ENCODE measurements at regions not wholly inside any gene's neighbourhood (a gene's known extent, or its start where the extent isn't known, plus 50 kb on each side); places are given as distances from the start of the nearest gene placed in this dataset.

DNA sequence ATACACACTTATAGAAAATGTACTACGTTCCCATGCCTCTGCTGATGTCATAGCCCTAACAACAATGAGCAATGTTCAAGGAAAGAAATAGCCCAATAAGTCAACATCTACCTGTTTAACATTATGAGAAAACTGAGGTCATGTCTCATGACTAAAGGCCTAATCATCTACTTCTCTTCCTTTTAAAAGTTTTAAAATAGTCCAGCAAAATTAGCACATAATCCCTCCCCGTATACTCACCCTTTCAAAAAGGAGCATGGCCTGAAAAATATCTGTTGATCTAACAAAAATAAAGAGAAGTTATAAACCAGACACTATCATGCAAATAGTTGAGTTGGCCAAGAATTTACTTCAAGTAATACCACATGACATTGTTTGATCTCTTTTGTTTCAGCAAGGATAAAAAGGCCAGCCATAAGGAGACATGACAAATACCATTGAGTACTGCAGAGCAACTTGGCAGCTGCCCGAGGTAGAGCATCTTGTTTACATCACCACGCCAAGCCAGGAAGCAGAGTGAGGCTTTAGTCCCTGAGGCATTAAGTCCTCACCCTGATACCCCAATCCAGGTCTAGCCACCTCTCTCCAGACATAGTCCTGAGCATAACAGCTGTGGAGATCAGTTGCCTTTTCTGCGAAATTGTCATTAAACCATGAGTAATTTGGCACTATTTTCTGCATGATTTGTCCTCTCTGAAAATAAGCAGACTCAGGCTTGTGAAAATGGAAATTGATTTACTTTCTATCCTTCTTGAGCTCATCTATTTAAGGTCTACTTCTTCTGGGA lies 137.4 kb upstream of the ETAA1 start:
- Mint-ChIP-seq H3K9me3 (no peaks in the 10 kb centered on the region), H3K27ac (no peak overlapping the region), H3K4me3 (no peak overlapping the region), H3K27me3 (ENCODE audit: low read depth) (peaks cover 1% of the 10 kb centered on the region), H3K4me1 (ENCODE audit: low read depth) (no peaks in the 10 kb centered on the region), H3K36me3 (ENCODE audit: low read depth) (no peaks in the 10 kb centered on the region)
- intact Hi-C loops (cut with micrococcal nuclease), result no loop called here
- DNase-seq, result no peak
- CTCF ChIA-PET, result no interaction called here

DNA sequence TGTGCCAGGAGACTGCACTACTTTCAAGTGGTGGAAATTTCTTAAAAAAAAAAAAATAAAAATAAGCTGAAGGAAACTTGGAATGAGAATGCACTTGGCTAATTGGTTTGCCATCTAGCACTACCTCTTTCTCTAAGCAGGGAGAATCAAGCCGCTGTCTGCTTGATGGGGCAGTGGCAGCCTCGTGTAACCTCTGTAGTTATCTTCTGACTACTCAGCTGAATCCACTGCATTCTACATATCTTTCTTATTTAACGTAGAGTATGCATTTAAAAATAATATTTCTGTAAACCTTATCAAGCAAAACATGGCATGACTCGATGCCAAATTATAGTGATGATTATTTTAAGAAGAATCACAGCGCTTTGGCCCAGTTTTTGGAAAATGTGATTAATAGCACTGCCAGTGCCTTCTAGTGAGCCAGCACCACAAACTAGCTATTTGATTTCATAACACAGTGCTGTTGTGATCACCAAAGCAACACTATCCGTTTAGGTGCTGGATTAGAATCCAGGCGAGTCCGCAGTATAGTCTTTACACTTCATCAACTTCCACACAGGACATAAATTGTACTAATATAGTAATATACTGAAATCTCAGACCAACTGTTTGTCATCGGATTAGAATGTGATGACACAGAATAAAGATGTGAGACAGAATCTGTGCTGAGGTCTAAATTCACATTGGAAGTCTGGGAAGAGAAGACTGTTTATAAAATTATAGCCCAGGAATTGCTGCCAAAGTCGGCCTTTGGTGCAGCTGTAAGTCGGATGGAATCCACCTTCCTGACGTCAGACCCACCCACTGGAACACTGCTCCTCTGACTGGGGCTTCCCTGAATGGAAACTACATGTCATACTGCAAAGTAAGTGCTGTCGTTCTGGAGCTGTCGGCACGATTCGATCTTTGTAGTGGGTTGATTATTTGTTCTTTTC lies 136.5 kb upstream of the ETAA1 start:
- DNase-seq, result no peak
- no peaks in the 10 kb centered on the region for H3K4me1 Mint-ChIP-seq (ENCODE audit: low read depth)
- H3K4me3 Mint-ChIP-seq, result no peak overlapping the region
- no peaks in the 10 kb centered on the region for H3K36me3 Mint-ChIP-seq (ENCODE audit: low read depth)
- H3K27me3 Mint-ChIP-seq (ENCODE audit: low read depth), result no peaks in the 10 kb centered on the region
- intact Hi-C loops (cut with micrococcal nuclease), result no loop called here
- H3K9me3 Mint-ChIP-seq, result no peaks in the 10 kb centered on the region
- no peak overlapping the region for H3K27ac Mint-ChIP-seq
- CTCF ChIA-PET, result no interaction called here

DNA sequence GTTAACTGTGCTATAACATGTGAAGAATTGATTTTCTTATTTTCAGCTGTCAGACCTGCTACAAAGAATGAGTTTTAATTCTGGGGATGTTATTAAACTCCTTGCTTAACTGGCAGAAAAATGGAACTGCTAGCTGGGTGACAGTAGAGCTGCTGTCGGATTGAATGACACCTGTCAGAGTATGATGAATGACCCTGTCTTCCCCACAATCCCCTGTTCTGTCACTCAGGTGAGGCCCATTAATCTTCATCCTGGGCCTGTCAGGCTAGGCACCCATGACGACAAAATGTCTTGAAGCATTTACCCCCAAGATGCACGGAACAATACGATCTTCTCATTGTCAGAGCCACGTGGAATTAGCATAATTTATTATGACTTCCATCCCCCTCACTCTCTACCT lies 129.9 kb upstream of the ETAA1 start:
- H3K4me1 Mint-ChIP-seq (ENCODE audit: low read depth), result no peaks in the 10 kb centered on the region
- no peaks in the 10 kb centered on the region for H3K36me3 Mint-ChIP-seq (ENCODE audit: low read depth)
- CTCF ChIA-PET, result no interaction called here
- H3K27me3 Mint-ChIP-seq (ENCODE audit: low read depth), result peaks cover 4% of the 10 kb centered on the region
- no peak overlapping the region for H3K4me3 Mint-ChIP-seq
- intact Hi-C loops (cut with micrococcal nuclease), result no loop called here
- no peak overlapping the region for H3K27ac Mint-ChIP-seq
- no peak for DNase-seq
- no peaks in the 10 kb centered on the region for H3K9me3 Mint-ChIP-seq

DNA sequence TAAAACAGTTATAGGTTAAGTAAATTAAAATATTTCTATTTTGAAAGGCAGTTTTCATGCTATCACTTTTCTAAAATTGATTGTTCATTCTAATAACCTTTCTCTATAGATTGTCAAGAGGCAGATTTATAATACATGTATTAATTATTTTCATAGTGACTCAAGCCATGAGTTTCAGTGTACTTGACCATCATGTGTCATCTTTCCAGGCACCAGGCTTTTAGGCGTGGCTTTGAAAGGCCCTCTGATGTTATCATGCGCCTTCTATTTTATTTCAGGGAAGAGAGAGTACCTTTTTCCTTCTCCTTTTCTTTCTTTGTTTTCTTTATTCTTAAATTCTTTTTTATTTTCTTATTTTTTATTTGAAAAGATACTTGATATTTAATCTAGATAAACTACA lies 128.3 kb upstream of the ETAA1 start:
- no peaks in the 10 kb centered on the region for H3K9me3 Mint-ChIP-seq
- no peak for DNase-seq
- CTCF ChIA-PET, result no interaction called here
- no peak overlapping the region for H3K4me3 Mint-ChIP-seq
- H3K36me3 Mint-ChIP-seq (ENCODE audit: low read depth), result no peaks in the 10 kb centered on the region
- intact Hi-C loops (cut with micrococcal nuclease), result no loop called here
- H3K4me1 Mint-ChIP-seq (ENCODE audit: low read depth), result no peaks in the 10 kb centered on the region
- peaks cover 4% of the 10 kb centered on the region for H3K27me3 Mint-ChIP-seq (ENCODE audit: low read depth)
- no peak overlapping the region for H3K27ac Mint-ChIP-seq

DNA sequence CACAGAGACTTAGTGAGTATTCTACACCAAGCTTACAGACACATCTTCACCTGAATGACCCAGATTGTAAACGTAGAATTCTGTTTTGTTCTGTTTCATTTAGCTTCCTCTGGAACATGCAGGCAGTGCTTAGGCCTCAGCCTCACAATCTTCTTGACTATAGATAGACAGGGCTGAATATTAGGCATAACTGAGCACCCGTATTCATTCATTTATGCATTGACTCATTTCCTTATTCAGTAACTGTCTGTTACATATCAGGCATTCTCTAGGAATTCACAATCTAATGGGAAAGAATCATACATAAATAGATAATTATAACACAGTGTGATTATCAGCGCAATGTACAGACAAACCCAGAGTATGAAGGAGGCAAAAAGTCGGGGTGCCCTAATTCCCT lies 124.9 kb upstream of the ETAA1 start:
- Mint-ChIP-seq H3K27ac (no peak overlapping the region), H3K9me3 (no peaks in the 10 kb centered on the region), H3K4me3 (no peak overlapping the region), H3K4me1 (ENCODE audit: low read depth) (no peaks in the 10 kb centered on the region), H3K27me3 (ENCODE audit: low read depth) (no peaks in the 10 kb centered on the region), H3K36me3 (ENCODE audit: low read depth) (no peaks in the 10 kb centered on the region)
- intact Hi-C loops (cut with micrococcal nuclease), result no loop called here
- no peak for DNase-seq
- CTCF ChIA-PET, result no interaction called here

DNA sequence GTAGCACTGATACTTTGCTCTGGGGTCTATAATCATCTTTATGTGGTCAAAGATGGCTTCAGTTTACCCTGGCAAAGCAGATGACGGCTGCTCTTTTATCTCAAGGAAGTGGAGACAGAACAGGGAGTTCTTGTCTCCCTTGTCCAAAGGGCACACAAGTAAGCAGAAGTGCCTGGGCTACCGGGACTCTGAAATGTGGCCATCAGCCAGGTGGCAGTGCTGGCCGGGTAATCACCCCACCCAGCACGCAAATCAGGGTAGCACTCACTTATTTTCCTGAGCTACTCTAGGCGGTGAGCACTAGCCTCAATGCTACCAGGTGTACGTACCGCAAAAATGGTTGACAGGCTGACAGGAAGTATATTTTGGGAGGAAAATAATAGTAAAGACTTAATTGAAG lies 119.7 kb upstream of the ETAA1 start:
- CTCF ChIA-PET, result no interaction called here
- H3K4me1 Mint-ChIP-seq (ENCODE audit: low read depth), result no peaks in the 10 kb centered on the region
- H3K36me3 Mint-ChIP-seq (ENCODE audit: low read depth), result no peaks in the 10 kb centered on the region
- intact Hi-C loops (cut with micrococcal nuclease), result no loop called here
- no peaks in the 10 kb centered on the region for H3K9me3 Mint-ChIP-seq
- H3K4me3 Mint-ChIP-seq, result no peak overlapping the region
- DNase-seq, result no peak
- H3K27ac Mint-ChIP-seq, result no peak overlapping the region
- H3K27me3 Mint-ChIP-seq (ENCODE audit: low read depth), result no peaks in the 10 kb centered on the region

DNA sequence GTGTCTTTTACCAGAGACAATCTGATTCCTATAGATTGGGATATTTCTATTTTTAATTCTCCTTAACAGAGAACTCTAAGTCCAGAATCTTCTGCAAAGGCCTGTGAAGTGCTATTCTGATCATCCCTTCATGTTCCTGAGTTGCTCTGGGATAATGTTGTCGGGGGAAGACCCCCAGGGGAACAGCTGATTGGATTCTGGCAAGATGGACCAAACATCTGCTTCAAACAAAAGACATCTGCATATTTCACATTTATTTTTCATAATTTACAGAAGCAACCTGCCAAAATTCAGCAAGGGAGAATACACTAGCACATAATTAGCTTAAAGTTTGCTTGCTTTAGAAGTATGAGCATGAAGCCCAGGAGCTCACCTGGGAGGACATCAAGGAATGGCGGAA lies 116.0 kb upstream of the ETAA1 start:
- Mint-ChIP-seq H3K27ac (no peak overlapping the region), H3K27me3 (ENCODE audit: low read depth) (peaks cover 8% of the 10 kb centered on the region), H3K36me3 (ENCODE audit: low read depth) (no peaks in the 10 kb centered on the region), H3K9me3 (no peaks in the 10 kb centered on the region), H3K4me3 (no peak overlapping the region), H3K4me1 (ENCODE audit: low read depth) (no peaks in the 10 kb centered on the region)
- intact Hi-C loops (cut with micrococcal nuclease), result no loop called here
- DNase-seq, result no peak
- CTCF ChIA-PET, result no interaction called here

DNA sequence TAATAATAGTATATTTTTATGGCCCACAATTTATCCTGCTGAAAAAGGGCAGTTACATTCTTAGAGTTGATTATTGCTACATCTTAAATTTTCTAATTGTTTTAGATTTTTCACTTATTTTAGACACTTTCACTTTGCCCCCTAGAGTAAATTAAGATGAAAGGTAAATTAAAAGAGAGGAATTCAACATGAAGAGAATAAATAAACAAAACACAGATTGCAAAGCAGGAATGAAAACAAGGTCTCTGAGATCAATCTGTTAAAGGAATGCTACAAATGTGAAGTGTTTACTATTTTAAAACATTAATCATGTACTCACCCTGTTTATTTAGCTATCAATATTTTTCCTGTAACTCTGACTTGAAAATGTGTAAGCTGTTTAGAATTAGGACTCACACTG lies 113.5 kb upstream of the ETAA1 start:
- intact Hi-C loops (cut with micrococcal nuclease), result no loop called here
- CTCF ChIA-PET, result no interaction called here
- DNase-seq, result no peak

DNA sequence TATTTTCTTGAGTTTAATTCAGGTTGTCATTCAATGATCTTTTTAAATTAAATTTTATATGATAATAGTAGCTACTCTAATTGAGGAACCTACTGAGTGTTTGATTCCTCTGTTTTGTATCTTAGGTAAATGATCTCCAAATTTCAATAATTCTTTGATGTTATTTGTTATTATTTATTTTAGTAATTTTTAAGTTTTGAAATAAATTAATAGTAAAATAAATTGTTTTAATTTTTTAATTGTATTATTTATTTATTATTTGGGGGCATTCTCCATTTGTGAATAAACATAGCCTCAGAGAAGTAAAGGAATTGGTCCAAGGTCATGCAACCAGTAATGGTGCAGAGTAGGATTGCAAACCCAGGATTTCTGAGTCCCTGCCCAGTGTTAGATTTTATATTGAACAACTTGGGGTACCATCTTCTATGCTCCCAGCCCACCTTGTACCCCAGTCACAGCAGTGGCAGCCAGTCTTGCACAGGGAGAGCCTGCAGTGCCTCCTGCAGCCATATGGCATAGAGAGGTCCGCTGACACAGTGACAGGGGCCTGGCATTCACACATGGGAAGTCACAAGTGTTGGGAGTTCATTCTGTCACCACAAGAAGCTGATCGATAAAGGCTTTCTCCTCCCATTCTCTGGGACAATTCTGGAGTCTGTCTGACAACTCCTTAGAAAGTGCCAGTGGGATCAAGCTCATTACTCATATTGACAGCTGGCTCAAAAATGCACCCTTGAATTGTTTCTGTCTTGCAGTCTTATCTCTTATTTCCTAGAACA lies 110.0 kb upstream of the ETAA1 start:
- Mint-ChIP-seq H3K27ac (no peak overlapping the region), H3K4me3 (no peak overlapping the region), H3K4me1 (ENCODE audit: low read depth) (no peaks in the 10 kb centered on the region), H3K9me3 (no peaks in the 10 kb centered on the region), H3K36me3 (ENCODE audit: low read depth) (no peaks in the 10 kb centered on the region), H3K27me3 (ENCODE audit: low read depth) (peaks cover 15% of the 10 kb centered on the region)
- no peak for DNase-seq
- intact Hi-C loops (cut with micrococcal nuclease), result no loop called here
- CTCF ChIA-PET, result no interaction called here

More for the DNA sequence above, 113.5 kb upstream of the ETAA1 start:
- no peak overlapping the region for H3K4me3 Mint-ChIP-seq
- H3K27ac Mint-ChIP-seq, result no peak overlapping the region
- no peaks in the 10 kb centered on the region for H3K4me1 Mint-ChIP-seq (ENCODE audit: low read depth)
- no peaks in the 10 kb centered on the region for H3K9me3 Mint-ChIP-seq
- H3K36me3 Mint-ChIP-seq (ENCODE audit: low read depth), result no peaks in the 10 kb centered on the region
- H3K27me3 Mint-ChIP-seq (ENCODE audit: low read depth), result peaks cover 8% of the 10 kb centered on the region

DNA sequence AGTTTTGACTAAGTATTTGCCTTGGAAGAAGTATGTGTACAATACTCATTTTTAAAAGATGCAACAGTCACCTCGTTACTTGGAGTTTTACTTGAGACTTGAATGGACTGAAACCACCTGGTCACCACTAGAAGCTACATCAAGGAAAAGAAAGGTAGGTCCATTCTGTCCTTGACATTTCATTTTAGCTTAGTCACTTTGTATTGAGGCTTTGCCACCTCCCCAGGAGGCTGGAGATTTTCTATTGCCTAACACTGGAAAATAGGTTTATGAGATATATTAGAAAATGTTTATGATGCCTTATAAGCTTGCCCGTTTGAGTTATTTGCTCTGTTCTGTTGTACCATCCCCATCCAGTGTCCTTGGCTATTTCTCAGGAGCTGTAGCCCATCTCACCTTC lies 107.9 kb upstream of the ETAA1 start:
- CTCF ChIA-PET, result no interaction called here
- Mint-ChIP-seq H3K4me3 (no peak overlapping the region), H3K36me3 (ENCODE audit: low read depth) (no peaks in the 10 kb centered on the region), H3K27me3 (ENCODE audit: low read depth) (peaks cover 15% of the 10 kb centered on the region), H3K27ac (no peak overlapping the region), H3K9me3 (no peaks in the 10 kb centered on the region), H3K4me1 (ENCODE audit: low read depth) (no peaks in the 10 kb centered on the region)
- intact Hi-C loops (cut with micrococcal nuclease), result no loop called here
- DNase-seq, result no peak

DNA sequence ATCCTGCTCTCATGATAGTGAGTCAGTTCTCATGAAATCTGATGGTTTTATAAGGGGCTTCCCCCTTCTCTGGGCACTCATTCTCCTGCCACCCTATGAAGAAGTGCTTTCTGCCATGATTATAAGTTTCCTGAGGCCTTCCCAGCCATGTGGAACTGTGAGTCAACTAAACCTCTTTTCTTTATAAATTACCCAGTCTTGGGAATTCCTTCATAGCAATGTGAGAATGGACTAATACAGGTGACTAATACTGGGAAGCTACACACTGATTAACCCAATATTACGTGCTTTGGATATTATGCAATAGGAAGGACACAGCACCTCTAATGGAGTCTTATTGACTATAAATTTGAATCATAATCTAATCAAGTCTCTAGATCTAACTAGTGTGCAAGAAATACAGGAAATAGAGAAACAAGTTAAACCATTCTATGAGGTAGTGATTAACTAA lies 107.2 kb upstream of the ETAA1 start:
- H3K27me3 Mint-ChIP-seq (ENCODE audit: low read depth), result peaks cover 11% of the 10 kb centered on the region
- CTCF ChIA-PET, result no interaction called here
- H3K9me3 Mint-ChIP-seq, result no peaks in the 10 kb centered on the region
- no peak overlapping the region for H3K27ac Mint-ChIP-seq
- intact Hi-C loops (cut with micrococcal nuclease), result no loop called here
- H3K4me1 Mint-ChIP-seq (ENCODE audit: low read depth), result no peaks in the 10 kb centered on the region
- H3K4me3 Mint-ChIP-seq, result no peak overlapping the region
- no peak for DNase-seq
- H3K36me3 Mint-ChIP-seq (ENCODE audit: low read depth), result no peaks in the 10 kb centered on the region

DNA sequence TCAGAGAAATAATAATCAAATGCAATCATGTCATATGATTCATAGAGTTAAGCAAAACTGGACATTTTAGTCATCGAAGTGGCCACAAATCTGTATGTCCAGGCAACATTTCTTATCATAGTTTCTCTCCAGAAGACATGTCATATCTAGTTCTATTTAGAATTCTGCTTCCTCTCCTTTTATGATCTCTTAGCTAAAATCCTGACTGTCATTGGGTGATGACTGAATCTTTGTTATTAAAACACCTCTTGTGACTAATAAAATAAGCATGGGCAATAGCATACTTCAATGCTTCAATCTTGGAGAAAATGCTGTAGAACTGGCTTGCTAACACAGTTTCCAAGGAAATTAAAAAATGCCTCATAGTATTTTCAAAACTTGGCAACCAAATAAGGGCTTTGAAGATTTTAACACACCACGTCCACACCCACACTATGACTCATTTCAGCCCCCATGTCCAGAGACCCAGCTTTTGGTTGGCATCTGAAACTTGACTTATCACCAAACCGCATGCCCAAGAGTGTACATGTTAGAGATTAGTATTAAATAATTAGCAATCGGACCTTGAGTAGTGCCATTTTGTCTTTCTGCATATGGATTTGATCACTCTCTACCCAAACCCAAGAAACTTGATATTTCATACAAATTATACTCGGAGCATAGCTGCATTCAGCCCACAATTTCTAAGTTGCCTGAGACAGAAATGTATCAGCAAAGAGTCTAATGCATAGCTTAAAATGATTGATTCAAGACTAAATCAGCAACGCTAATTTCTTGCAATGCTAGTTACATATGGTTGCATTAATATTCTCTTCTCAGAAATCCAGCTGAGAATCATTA lies 106.5 kb upstream of the ETAA1 start:
- Mint-ChIP-seq H3K36me3 (ENCODE audit: low read depth) (no peaks in the 10 kb centered on the region), H3K9me3 (no peaks in the 10 kb centered on the region), H3K4me1 (ENCODE audit: low read depth) (no peaks in the 10 kb centered on the region), H3K27ac (no peak overlapping the region), H3K27me3 (ENCODE audit: low read depth) (peaks cover 7% of the 10 kb centered on the region), H3K4me3 (no peak overlapping the region)
- DNase-seq, result no peak
- CTCF ChIA-PET, result no interaction called here
- intact Hi-C loops (cut with micrococcal nuclease), result no loop called here
